ENCODE measurements at regions not wholly inside any gene's neighbourhood (a gene's known extent, or its start where the extent isn't known, plus 50 kb on each side); places are given as distances from the start of the nearest gene placed in this dataset.
"Not testable (repeated sequence)": the region's sequence is repeated elsewhere in the genome, so short reads cannot be mapped to it uniquely, and the experiment has no call there.

- not testable (repeated sequence) for DNase-seq (ENCODE audit: low read depth in 4 of 6, low spot score in 6 of 6); H3K36me3 ChIP-seq (ENCODE audit: control insufficient read depth, insufficient read depth, low read length); H3K4me3 ChIP-seq (ENCODE audit: low read depth, low read length); H3K27ac ChIP-seq (ENCODE audit: low read depth, low read length); H3K27me3 ChIP-seq (ENCODE audit: control insufficient read depth, insufficient read depth, low read length); H3K4me1 ChIP-seq (ENCODE audit: control insufficient read depth, insufficient read depth, low read length)
- 63% methylated on average over 5 of the region's 5 CpGs for WGBS (ENCODE audit: insufficient coverage)
- H3K9me3 ChIP-seq (ENCODE audit: control insufficient read depth, insufficient read depth, low read length), result peaks cover 10% of the 10 kb centered on the region
Measured at GRCh38 chr7:136264304-136264703, 287.1 kb upstream of the MTPN start.

GRCh38 chr7:136263112-136263860 lies 286.1 kb upstream of the MTPN start:
- H3K4me3 ChIP-seq (ENCODE audit: low read depth, low read length); H3K27me3 ChIP-seq (ENCODE audit: control insufficient read depth, insufficient read depth, low read length); H3K4me1 ChIP-seq (ENCODE audit: control insufficient read depth, insufficient read depth, low read length); H3K27ac ChIP-seq (ENCODE audit: low read depth, low read length); DNase-seq (ENCODE audit: low read depth in 4 of 6, low spot score in 6 of 6); H3K36me3 ChIP-seq (ENCODE audit: control insufficient read depth, insufficient read depth, low read length): not testable (repeated sequence)
- peaks cover 10% of the 10 kb centered on the region for H3K9me3 ChIP-seq (ENCODE audit: control insufficient read depth, insufficient read depth, low read length)
- no CpG with 5 or more reads among the region's 4 CpGs for WGBS (ENCODE audit: insufficient coverage)

GRCh38 chr7:136260591-136260990 lies 283.4 kb upstream of the MTPN start:
- not testable (repeated sequence) for H3K27ac ChIP-seq (ENCODE audit: low read depth, low read length); H3K27me3 ChIP-seq (ENCODE audit: control insufficient read depth, insufficient read depth, low read length); DNase-seq (ENCODE audit: low read depth in 4 of 6, low spot score in 6 of 6); H3K4me3 ChIP-seq (ENCODE audit: low read depth, low read length); H3K4me1 ChIP-seq (ENCODE audit: control insufficient read depth, insufficient read depth, low read length); H3K36me3 ChIP-seq (ENCODE audit: control insufficient read depth, insufficient read depth, low read length)
- WGBS (ENCODE audit: insufficient coverage), result 96% methylated on average over 3 of the region's 3 CpGs
- peaks cover 10% of the 10 kb centered on the region for H3K9me3 ChIP-seq (ENCODE audit: control insufficient read depth, insufficient read depth, low read length)

GRCh38 chr7:136259074-136259473 lies 281.9 kb upstream of the MTPN start:
- Histone ChIP-seq H3K36me3 (ENCODE audit: control insufficient read depth, insufficient read depth, low read length) (no peaks in the 10 kb centered on the region), H3K4me3 (ENCODE audit: low read depth, low read length) (no peak overlapping the region), H3K4me1 (ENCODE audit: control insufficient read depth, insufficient read depth, low read length) (no peaks in the 10 kb centered on the region), H3K27ac (ENCODE audit: low read depth, low read length) (no peak overlapping the region), H3K9me3 (ENCODE audit: control insufficient read depth, insufficient read depth, low read length) (peaks cover 2% of the 10 kb centered on the region), H3K27me3 (ENCODE audit: control insufficient read depth, insufficient read depth, low read length) (no peaks in the 10 kb centered on the region)
- DNase-seq (ENCODE audit: low read depth in 4 of 6, low spot score in 6 of 6), result no peak
- WGBS (ENCODE audit: insufficient coverage), result no CpG with 5 or more reads among the region's 4 CpGs

- DNase-seq (ENCODE audit: low read depth in 4 of 6, low spot score in 6 of 6), result no peak
- WGBS (ENCODE audit: insufficient coverage), result 90% methylated on average over 2 of the region's 3 CpGs
- Histone ChIP-seq H3K27ac (ENCODE audit: low read depth, low read length) (no peak overlapping the region), H3K9me3 (ENCODE audit: control insufficient read depth, insufficient read depth, low read length) (peaks cover 2% of the 10 kb centered on the region), H3K4me3 (ENCODE audit: low read depth, low read length) (no peak overlapping the region), H3K36me3 (ENCODE audit: control insufficient read depth, insufficient read depth, low read length) (no peaks in the 10 kb centered on the region), H3K4me1 (ENCODE audit: control insufficient read depth, insufficient read depth, low read length) (no peaks in the 10 kb centered on the region), H3K27me3 (ENCODE audit: control insufficient read depth, insufficient read depth, low read length) (no peaks in the 10 kb centered on the region)
Measured at GRCh38 chr7:136256491-136256890, 279.3 kb upstream of the MTPN start.

GRCh38 chr7:136254148-136254547 lies 277.0 kb upstream of the MTPN start:
- no peaks in the 10 kb centered on the region for H3K36me3 ChIP-seq (ENCODE audit: control insufficient read depth, insufficient read depth, low read length)
- WGBS (ENCODE audit: insufficient coverage), result 80% methylated on average over 1 of the region's 6 CpGs

GRCh38 chr7:136251826-136252225 lies 274.7 kb upstream of the MTPN start:
- DNase-seq (ENCODE audit: low read depth in 4 of 6, low spot score in 6 of 6), result no peak
- Histone ChIP-seq H3K27ac (ENCODE audit: low read depth, low read length) (no peak overlapping the region), H3K4me3 (ENCODE audit: low read depth, low read length) (no peak overlapping the region), H3K9me3 (ENCODE audit: control insufficient read depth, insufficient read depth, low read length) (no peaks in the 10 kb centered on the region), H3K4me1 (ENCODE audit: control insufficient read depth, insufficient read depth, low read length) (no peaks in the 10 kb centered on the region), H3K27me3 (ENCODE audit: control insufficient read depth, insufficient read depth, low read length) (no peaks in the 10 kb centered on the region), H3K36me3 (ENCODE audit: control insufficient read depth, insufficient read depth, low read length) (no peaks in the 10 kb centered on the region)
- 67% methylated on average over 1 of the region's 3 CpGs for WGBS (ENCODE audit: insufficient coverage)

More at GRCh38 chr7:136254148-136254547, 277.0 kb upstream of the MTPN start:
- Histone ChIP-seq H3K4me1 (ENCODE audit: control insufficient read depth, insufficient read depth, low read length) (no peaks in the 10 kb centered on the region), H3K4me3 (ENCODE audit: low read depth, low read length) (no peak overlapping the region), H3K27me3 (ENCODE audit: control insufficient read depth, insufficient read depth, low read length) (no peaks in the 10 kb centered on the region), H3K9me3 (ENCODE audit: control insufficient read depth, insufficient read depth, low read length) (no peaks in the 10 kb centered on the region), H3K27ac (ENCODE audit: low read depth, low read length) (no peak overlapping the region)
- no peak for DNase-seq (ENCODE audit: low read depth in 4 of 6, low spot score in 6 of 6)

- Histone ChIP-seq H3K27me3 (ENCODE audit: control insufficient read depth, insufficient read depth, low read length) (no peaks in the 10 kb centered on the region), H3K27ac (ENCODE audit: low read depth, low read length) (no peak overlapping the region), H3K4me1 (ENCODE audit: control insufficient read depth, insufficient read depth, low read length) (no peaks in the 10 kb centered on the region), H3K9me3 (ENCODE audit: control insufficient read depth, insufficient read depth, low read length) (no peaks in the 10 kb centered on the region), H3K4me3 (ENCODE audit: low read depth, low read length) (no peak overlapping the region), H3K36me3 (ENCODE audit: control insufficient read depth, insufficient read depth, low read length) (no peaks in the 10 kb centered on the region)
- no CpG with 5 or more reads among the region's 1 CpG for WGBS (ENCODE audit: insufficient coverage)
- DNase-seq (ENCODE audit: low read depth in 4 of 6, low spot score in 6 of 6), result no peak
Measured at GRCh38 chr7:136247211-136247610, 270.1 kb upstream of the MTPN start.

- Histone ChIP-seq H3K36me3 (ENCODE audit: control insufficient read depth, insufficient read depth, low read length) (no peaks in the 10 kb centered on the region), H3K9me3 (ENCODE audit: control insufficient read depth, insufficient read depth, low read length) (no peaks in the 10 kb centered on the region), H3K4me3 (ENCODE audit: low read depth, low read length) (no peak overlapping the region), H3K27me3 (ENCODE audit: control insufficient read depth, insufficient read depth, low read length) (no peaks in the 10 kb centered on the region), H3K4me1 (ENCODE audit: control insufficient read depth, insufficient read depth, low read length) (no peaks in the 10 kb centered on the region), H3K27ac (ENCODE audit: low read depth, low read length) (no peak overlapping the region)
- DNase-seq (ENCODE audit: low read depth in 4 of 6, low spot score in 6 of 6), result peak in 1 of 6 donors; percentile 21
- 100% methylated on average over 1 of the region's 3 CpGs for WGBS (ENCODE audit: insufficient coverage)
Measured at GRCh38 chr7:136245327-136246004, 268.3 kb upstream of the MTPN start.

- Histone ChIP-seq H3K36me3 (ENCODE audit: control insufficient read depth, insufficient read depth, low read length) (no peaks in the 10 kb centered on the region), H3K4me3 (ENCODE audit: low read depth, low read length) (no peak overlapping the region), H3K27ac (ENCODE audit: low read depth, low read length) (no peak overlapping the region), H3K4me1 (ENCODE audit: control insufficient read depth, insufficient read depth, low read length) (no peaks in the 10 kb centered on the region), H3K9me3 (ENCODE audit: control insufficient read depth, insufficient read depth, low read length) (no peaks in the 10 kb centered on the region), H3K27me3 (ENCODE audit: control insufficient read depth, insufficient read depth, low read length) (no peaks in the 10 kb centered on the region)
- no peak for DNase-seq (ENCODE audit: low read depth in 4 of 6, low spot score in 6 of 6)
Measured at GRCh38 chr7:136234040-136234439, 256.9 kb upstream of the MTPN start.
